ENCODE measurements at regions not wholly inside any gene's neighbourhood (a gene's known extent, or its start where the extent isn't known, plus 50 kb on each side); places are given as distances from the start of the nearest gene placed in this dataset.

GRCh38 chr2:47227532-47228279, 51.4 kb upstream of the CALM2 start:
- TF ChIP-seq SMC3 (conservative IDR thresholded peaks at IDR 0.05; ENCODE audit: poor library complexity) = peak; percentile 14
- TF ChIP-seq EZH2 (IDR thresholded peaks at IDR 0.05; ENCODE audit: borderline replicate concordance, insufficient read depth, low read length, poor library complexity, severe bottlenecking) = no peak
- TF ChIP-seq CTCF (IDR thresholded peaks at IDR 0.05; ENCODE audit: poor library complexity, severe bottlenecking) = no peak
- peak; percentile 53 for TF ChIP-seq POLR2AphosphoS5 (IDR thresholded peaks at IDR 0.05)
- peak; percentile 50 for TF ChIP-seq EP300 (conservative IDR thresholded peaks at IDR 0.05; ENCODE audit: poor library complexity, severe bottlenecking)
- TF ChIP-seq TAF1 (IDR thresholded peaks at IDR 0.05; ENCODE audit: low read depth) = peak; percentile 36
- peak; percentile 17 for TF ChIP-seq MXI1 (conservative IDR thresholded peaks at IDR 0.05; ENCODE audit: poor library complexity, severe bottlenecking)
- peak; percentile 73 for TF ChIP-seq REST (IDR thresholded peaks at IDR 0.05; ENCODE audit: borderline replicate concordance)
- TF ChIP-seq RAD21 (conservative IDR thresholded peaks at IDR 0.05) = peak; percentile 34
- Histone ChIP-seq H3K9me2 (ENCODE audit: insufficient read depth, low read length) (no peaks in the 10 kb centered on the region), H3K9me3 (ENCODE audit: low read length) (no peaks in the 10 kb centered on the region), H3K9ac (ENCODE audit: low read length) (peak overlapping the region; percentile 54), H3K4me2 (ENCODE audit: low read length) (peak overlapping the region; percentile 10), H4K20me1 (ENCODE audit: insufficient read depth) (no peaks in the 10 kb centered on the region), H3K4me3 (ENCODE audit: low read length) (peak overlapping the region; percentile 33), H3K27me3 (ENCODE audit: insufficient read depth, low read depth, low read length) (no peaks in the 10 kb centered on the region), H3K79me2 (replicated peaks; ENCODE audit: insufficient read depth, low read length) (no peaks in the 10 kb centered on the region), H3F3A (ENCODE audit: insufficient read depth, low read length, poor library complexity, severe bottlenecking) (peaks cover 8% of the 10 kb centered on the region), H3K36me3 (ENCODE audit: insufficient read depth, low read length) (no peaks in the 10 kb centered on the region), H2AFZ (ENCODE audit: low read depth, low read length) (peak overlapping the region; percentile 57), H3K27ac (ENCODE audit: low read length) (peak overlapping the region; percentile 91)

GRCh38 chr2:47226923-47227220, 50.6 kb upstream of the CALM2 start:
- no peaks in the 10 kb centered on the region for H3K36me3 ChIP-seq (ENCODE audit: insufficient read depth, low read length)
- peak overlapping the region; percentile 54 for H3K9ac ChIP-seq (ENCODE audit: low read length)
- no peaks in the 10 kb centered on the region for H3K79me2 ChIP-seq (replicated peaks; ENCODE audit: insufficient read depth, low read length)
- H3F3A ChIP-seq (ENCODE audit: insufficient read depth, low read length, poor library complexity, severe bottlenecking) = peaks cover 8% of the 10 kb centered on the region
- H3K27ac ChIP-seq (ENCODE audit: low read length) = peak overlapping the region; percentile 91
- TF ChIP-seq POLR2AphosphoS5 (IDR thresholded peaks at IDR 0.05) = no peak
- no peak for TF ChIP-seq REST (IDR thresholded peaks at IDR 0.05; ENCODE audit: borderline replicate concordance)
- TF ChIP-seq EP300 (conservative IDR thresholded peaks at IDR 0.05; ENCODE audit: poor library complexity, severe bottlenecking) = no peak
- no peak for TF ChIP-seq MXI1 (conservative IDR thresholded peaks at IDR 0.05; ENCODE audit: poor library complexity, severe bottlenecking)
- no peak for TF ChIP-seq CTCF (IDR thresholded peaks at IDR 0.05; ENCODE audit: poor library complexity, severe bottlenecking)
- TF ChIP-seq RAD21 (conservative IDR thresholded peaks at IDR 0.05) = no peak
- no peak for TF ChIP-seq TAF1 (IDR thresholded peaks at IDR 0.05; ENCODE audit: low read depth)
- no peak for TF ChIP-seq SMC3 (conservative IDR thresholded peaks at IDR 0.05; ENCODE audit: poor library complexity)
- no peak for TF ChIP-seq EZH2 (IDR thresholded peaks at IDR 0.05; ENCODE audit: borderline replicate concordance, insufficient read depth, low read length, poor library complexity, severe bottlenecking)
- H4K20me1 ChIP-seq (ENCODE audit: insufficient read depth) = no peaks in the 10 kb centered on the region
- peak overlapping the region; percentile 57 for H2AFZ ChIP-seq (ENCODE audit: low read depth, low read length)
- peak overlapping the region; percentile 7 for H3K4me2 ChIP-seq (ENCODE audit: low read length)
- H3K27me3 ChIP-seq (ENCODE audit: insufficient read depth, low read depth, low read length) = no peaks in the 10 kb centered on the region
- no peaks in the 10 kb centered on the region for H3K9me2 ChIP-seq (ENCODE audit: insufficient read depth, low read length)
- no peaks in the 10 kb centered on the region for H3K9me3 ChIP-seq (ENCODE audit: low read length)
- peak overlapping the region; percentile 33 for H3K4me3 ChIP-seq (ENCODE audit: low read length)

Measured in neural cell (in vitro differentiated cells).